Heart left ventricle (tissue), 16 donors: ENCODE measurements at regions not wholly inside any gene's neighbourhood (a gene's known extent, or its start where the extent isn't known, plus 50 kb on each side); places are given as distances from the start of the nearest gene placed in this dataset.

Experiments
- ATAC-seq, 4 donors: fragments of 200-7000 bp; cut with Tn5 transposase; one replicate each; pipeline ENCODE4 v1.9.1; 2020 to 2022; ENCODE audit warnings: moderate library complexity in 4 of 4, mild to moderate bottlenecking in 3 of 4, moderate number of reproducible peaks in 1 of 4
- DNase-seq, 5 donors: peaks; one replicate each; pipeline ENCODE4 v3.0.0-alpha.2; 2020
- H3K27ac ChIP-seq, 12 donors: fragments of 200-600 bp; sonication (generic) in 4 of 12; one replicate each; pipeline versions ENCODE4 v1.5.0 to v1.8.0; 2016 to 2022; ENCODE audit warnings: mild to moderate bottlenecking in 2 of 12
- H3K27me3 ChIP-seq, 9 donors: fragments of 200-600 bp; sonication (generic) in 2 of 9; one replicate each; pipeline versions ENCODE4 v1.5.1 to v1.8.0; 2016 to 2022; ENCODE audit warnings: mild to moderate bottlenecking in 3 of 9
- H3K36me3 ChIP-seq, 9 donors: fragments of 200-600 bp; sonication (generic) in 2 of 9; one replicate each; pipeline versions ENCODE4 v1.5.0 to v1.8.0; 2018 to 2022; ENCODE audit warnings: mild to moderate bottlenecking in 2 of 9
- H3K4me1 ChIP-seq, 12 donors: fragments of 200-600 bp; sonication (generic) in 4 of 12; one replicate each; pipeline versions ENCODE4 v1.5.0 to v1.8.0; 2016 to 2022; ENCODE audit warnings: mild to moderate bottlenecking in 3 of 12
- H3K4me3 ChIP-seq, 12 donors: fragments of 200-600 bp; sonication (generic) in 4 of 12; one replicate each; pipeline versions ENCODE4 v1.5.0 to v1.8.0; 2017 to 2022; ENCODE audit warnings: mild to moderate bottlenecking in 9 of 12, moderate library complexity in 4 of 12
- H3K9me3 ChIP-seq, 12 donors: fragments of 200-600 bp; sonication (generic) in 4 of 12; one replicate each; pipeline versions ENCODE4 v1.5.0 to v1.8.0; 2016 to 2022; ENCODE audit warnings: mild to moderate bottlenecking in 1 of 12
- POLR2A ChIP-seq, 2 donors: fragments of 450-650 bp; IDR thresholded peaks; one replicate each; pipeline ENCODE4 v1.6.1; 2017; ENCODE audit warnings: antibody characterized with exemption in 2 of 2, mild to moderate bottlenecking in 2 of 2, moderate library complexity in 2 of 2
- WGBS, 4 donors: extraction: QIAGEN DNeasy Blood & Tissue Kit in 2 of 4; methylation state at CpG; one replicate each; pipeline versions ENCODE4 v1.1.5 to v1.1.7; 2013 to 2018; 5-methylcytosine and 5-hydroxymethylcytosine counted together
- intact Hi-C, 10 donors: fragments of 100-400 bp; cut with DNase I; formaldehyde crosslinking; loops; one replicate each; pipeline versions ENCODE4 v1.11.1 to v1.14.2; 2022
- TF ChIP-seq, protein P1 (sequence below), 12 donors: fragments of 200-600 bp; sonication (generic) in 4 of 12; IDR thresholded peaks; one replicate each; pipeline versions ENCODE4 v1.5.0 to v1.8.0; 2018 to 2022; ENCODE audit warnings: antibody characterized with exemption in 12 of 12, mild to moderate bottlenecking in 5 of 12
- donor health status: ischemic (EF 13 %, LVEDD 7.1; RV severe dilation, severe dysfunction).
- donor health status: healthy with polysubstance abuse.
- donor health status: DM: no; HTN: yes; CAD: no.
- donor health status: DM: no; HTN: no; CAD: no.
- donor health status: ischemic (EF 25% LVEDD 6.9; RV normal size, moderate dysfunction).
- donor health status: ischemic (EF 25% LVEDD 5.7; RV mildly dilated, moderate dysfunction).
- donor health status: healthy.
- donor health status: DM: yes; HTN: yes; CAD: no.
- donor health status: ischemic (EF 35%, LVEDD 5.7; RV mildly dilated, moderate dysfunction).
- donor health status: nonischemic (EF 11% LVEDD 7.7; RV severe dilation, severe dysfunction).
- donor health status: DM: yes; HTN: yes; CAD: no.
- donor health status: PGD.
- donor health status: ischemic (EF 29% LVEDD 5.4; RV normal size, mild dysfunction).
- donor health status: nonischemic (EF 23%, LVEDD 6.1; RV moderate dilation, normal function).

DNA sequence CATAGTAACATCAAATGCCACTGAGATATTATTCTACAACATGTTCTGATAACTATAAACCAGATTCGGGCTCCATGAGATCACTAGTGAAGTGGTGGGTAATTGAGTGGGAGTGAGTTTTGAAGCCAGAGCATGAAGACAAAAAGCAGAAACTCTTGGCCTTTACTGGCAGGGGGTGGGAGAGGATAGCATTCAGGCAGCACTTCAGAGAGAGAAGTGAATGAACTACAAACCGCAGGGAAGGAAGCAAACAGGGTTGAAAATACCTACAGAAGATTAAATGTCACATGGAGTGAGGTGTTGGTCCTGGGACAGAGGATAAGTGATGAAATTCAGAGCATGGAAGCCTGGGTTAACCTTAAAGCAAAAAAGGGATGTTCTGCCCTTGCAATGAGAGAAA is 250.0 kb downstream of the EPM2A start:
- no peaks in the 10 kb centered on the region for H3K36me3 ChIP-seq
- H3K27me3 ChIP-seq: no peaks in the 10 kb centered on the region
- H3K9me3 ChIP-seq: peaks cover 0 to 5% (median 0%) of the 10 kb centered on the region in 12 donors
- ATAC-seq (no peak), DNase-seq (no peak)
- H3K27ac ChIP-seq: no peak overlapping the region
- H3K4me3 ChIP-seq: no peak overlapping the region
- 30 to 43% (median 34%) methylated on average over 2 of the region's 2 CpGs for WGBS, 4 donors
- TF ChIP-seq, protein P1, sequence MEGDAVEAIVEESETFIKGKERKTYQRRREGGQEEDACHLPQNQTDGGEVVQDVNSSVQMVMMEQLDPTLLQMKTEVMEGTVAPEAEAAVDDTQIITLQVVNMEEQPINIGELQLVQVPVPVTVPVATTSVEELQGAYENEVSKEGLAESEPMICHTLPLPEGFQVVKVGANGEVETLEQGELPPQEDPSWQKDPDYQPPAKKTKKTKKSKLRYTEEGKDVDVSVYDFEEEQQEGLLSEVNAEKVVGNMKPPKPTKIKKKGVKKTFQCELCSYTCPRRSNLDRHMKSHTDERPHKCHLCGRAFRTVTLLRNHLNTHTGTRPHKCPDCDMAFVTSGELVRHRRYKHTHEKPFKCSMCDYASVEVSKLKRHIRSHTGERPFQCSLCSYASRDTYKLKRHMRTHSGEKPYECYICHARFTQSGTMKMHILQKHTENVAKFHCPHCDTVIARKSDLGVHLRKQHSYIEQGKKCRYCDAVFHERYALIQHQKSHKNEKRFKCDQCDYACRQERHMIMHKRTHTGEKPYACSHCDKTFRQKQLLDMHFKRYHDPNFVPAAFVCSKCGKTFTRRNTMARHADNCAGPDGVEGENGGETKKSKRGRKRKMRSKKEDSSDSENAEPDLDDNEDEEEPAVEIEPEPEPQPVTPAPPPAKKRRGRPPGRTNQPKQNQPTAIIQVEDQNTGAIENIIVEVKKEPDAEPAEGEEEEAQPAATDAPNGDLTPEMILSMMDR (IDR thresholded peaks at IDR 0.05): no peak
- no peak for TF ChIP-seq POLR2A (IDR thresholded peaks at IDR 0.05)
- intact Hi-C loops: no loop called here
- H3K4me1 ChIP-seq: no peaks in the 10 kb centered on the region

DNA sequence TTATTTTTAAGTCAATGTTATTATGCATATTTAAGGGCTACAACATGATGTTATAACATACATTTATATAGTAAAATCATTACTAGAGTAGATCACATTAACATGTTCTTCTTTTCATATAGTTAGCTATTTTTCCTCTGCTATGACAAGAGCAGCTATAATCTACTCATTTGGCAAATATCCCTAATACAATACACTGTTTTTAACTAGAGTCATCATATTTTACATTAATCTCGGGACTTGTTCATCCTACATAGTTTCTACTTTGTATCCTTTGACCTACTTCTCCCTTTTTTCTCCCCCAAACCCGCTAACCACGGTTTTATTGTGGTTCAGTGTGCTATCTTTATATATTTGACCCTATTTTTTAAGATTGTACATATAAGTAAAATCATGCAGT is 249.0 kb downstream of the EPM2A start:
- Histone ChIP-seq H3K4me1 (no peaks in the 10 kb centered on the region), H3K27me3 (no peaks in the 10 kb centered on the region), H3K9me3 (peaks cover 0 to 5% (median 0%) of the 10 kb centered on the region in 12 donors), H3K4me3 (no peak overlapping the region), H3K27ac (no peak overlapping the region), H3K36me3 (no peaks in the 10 kb centered on the region)
- WGBS, 4 donors: 66 to 72% (median 72%) methylated on average over 3 of the region's 3 CpGs
- TF ChIP-seq, protein P1 (IDR thresholded peaks at IDR 0.05): no peak
- TF ChIP-seq POLR2A (IDR thresholded peaks at IDR 0.05): no peak
- ATAC-seq (no peak), DNase-seq (no peak)
- intact Hi-C loops: no loop called here

DNA sequence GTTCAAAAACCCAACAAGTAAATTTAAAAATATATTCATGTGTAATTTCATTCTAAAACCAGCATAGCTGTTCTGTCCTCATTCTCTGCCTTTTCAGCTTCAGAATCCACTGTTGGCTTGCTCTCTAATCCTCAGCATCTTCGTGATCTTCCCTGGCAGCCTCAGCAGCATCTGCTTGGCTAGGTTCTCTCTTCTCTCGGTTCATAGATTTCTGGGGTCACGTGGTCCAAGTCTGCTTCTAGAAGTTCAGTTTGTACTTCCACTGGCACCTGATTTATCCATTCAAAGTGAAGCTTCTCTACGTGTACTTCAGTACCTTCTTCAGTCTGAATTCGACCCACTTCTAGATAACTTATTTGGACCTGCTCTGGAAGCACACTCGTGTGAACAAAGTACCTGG is 245.7 kb downstream of the EPM2A start:
- intact Hi-C loops: no loop called here
- Histone ChIP-seq H3K27ac (no peak overlapping the region), H3K4me1 (no peaks in the 10 kb centered on the region), H3K36me3 (no peaks in the 10 kb centered on the region), H3K4me3 (no peak overlapping the region), H3K9me3 (peaks cover 0 to 9% (median 1%) of the 10 kb centered on the region in 12 donors), H3K27me3 (no peaks in the 10 kb centered on the region)
- TF ChIP-seq, protein P1 (IDR thresholded peaks at IDR 0.05): no peak
- TF ChIP-seq POLR2A (IDR thresholded peaks at IDR 0.05): no peak
- ATAC-seq (no peak), DNase-seq (no peak)
- WGBS, 4 donors: 76 to 84% (median 79%) methylated on average over 6 of the region's 6 CpGs

DNA sequence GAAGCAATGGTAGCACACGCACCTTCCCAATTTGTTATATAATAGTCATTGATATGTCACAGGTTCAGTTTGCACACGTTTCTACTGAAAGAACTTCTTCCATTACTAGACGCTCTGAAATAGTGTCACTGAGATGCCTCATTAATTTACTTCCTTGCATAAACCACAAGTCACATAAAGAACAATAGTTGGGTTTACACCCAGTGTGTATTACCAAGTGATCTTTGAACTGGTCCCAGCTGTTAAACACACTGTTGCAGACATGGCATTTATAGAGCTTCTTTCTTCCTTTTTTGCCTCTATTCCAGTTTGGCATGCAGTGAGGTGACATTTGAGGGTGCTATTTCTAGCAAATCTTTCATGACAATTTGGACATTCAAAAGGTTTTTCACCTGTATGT is 245.3 kb downstream of the EPM2A start:
- intact Hi-C loops: no loop called here
- 83 to 94% (median 88%) methylated on average over 3 of the region's 3 CpGs for WGBS, 4 donors
- no peak for DNase-seq
- H3K27me3 ChIP-seq: no peaks in the 10 kb centered on the region
- no peaks in the 10 kb centered on the region for H3K36me3 ChIP-seq
- H3K9me3 ChIP-seq: peaks cover 0 to 14% (median 1%) of the 10 kb centered on the region in 12 donors
- H3K4me1 ChIP-seq: no peaks in the 10 kb centered on the region
- no peak for ATAC-seq
- H3K27ac ChIP-seq: no peak overlapping the region
- TF ChIP-seq, protein P1 (IDR thresholded peaks at IDR 0.05): no peak
- no peak for TF ChIP-seq POLR2A (IDR thresholded peaks at IDR 0.05)
- H3K4me3 ChIP-seq: no peak overlapping the region
